GM19043 (cell line): ENCODE measurements at regions not wholly inside any gene's neighbourhood (a gene's known extent, or its start where the extent isn't known, plus 50 kb on each side); places are given as distances from the start of the nearest gene placed in this dataset.

Experiments
- ATAC-seq: cut with Tn5 transposase; IDR thresholded peaks from one replicate; pipeline ENCODE4 v1.9.1; 2021; ENCODE audit warnings: low read depth; ENCODE audit not compliant: unreplicated experiment

- ATAC-seq, result no peak
These were observed 846.3 kb downstream of the HACE1 start for GRCh38 chr6:104013312-104013971.

GRCh38 chr6:104010897-104011296 lies 848.8 kb downstream of the HACE1 start:
- ATAC-seq, result no peak

GRCh38 chr6:104003803-104004516 lies 855.8 kb downstream of the HACE1 start:
- ATAC-seq, result no peak

- ATAC-seq, result no peak
These were observed 864.1 kb downstream of the HACE1 start for GRCh38 chr6:103995571-103995970.

- no peak for ATAC-seq
These were observed 875.9 kb downstream of the HACE1 start for GRCh38 chr6:103983860-103984259.

- no peak for ATAC-seq
These were observed 876.7 kb downstream of the HACE1 start for GRCh38 chr6:103983011-103983410.

- no peak for ATAC-seq
These were observed 877.1 kb downstream of the HACE1 start for GRCh38 chr6:103982574-103982973.

GRCh38 chr6:103979308-103979707 lies 880.4 kb downstream of the HACE1 start:
- no peak for ATAC-seq

- ATAC-seq, result no peak
These were observed 922.3 kb downstream of the HACE1 start for GRCh38 chr6:103937389-103937788.

GRCh38 chr6:103925317-103925716 lies 934.4 kb downstream of the HACE1 start:
- ATAC-seq, result no peak

GRCh38 chr6:103910018-103910417 lies 949.7 kb downstream of the HACE1 start:
- ATAC-seq, result no peak

GRCh38 chr6:103908898-103909297 lies 950.8 kb downstream of the HACE1 start:
- no peak for ATAC-seq

- ATAC-seq, result no peak
These were observed 964.6 kb downstream of the HACE1 start for GRCh38 chr6:103895136-103895535.

- ATAC-seq, result no peak
These were observed 966.6 kb downstream of the HACE1 start for GRCh38 chr6:103893141-103893581.

GRCh38 chr6:103886951-103887350 lies 972.8 kb downstream of the HACE1 start:
- no peak for ATAC-seq

- ATAC-seq, result no peak
These were observed 974.3 kb downstream of the HACE1 start for GRCh38 chr6:103885446-103885845.

- ATAC-seq, result no peak
These were observed 979.9 kb downstream of the HACE1 start for GRCh38 chr6:103879800-103880199.

GRCh38 chr6:103875221-103875620 lies 984.5 kb downstream of the HACE1 start:
- ATAC-seq, result no peak

GRCh38 chr6:103874575-103874974 lies 985.1 kb downstream of the HACE1 start:
- ATAC-seq, result no peak

GRCh38 chr6:103872678-103873077 lies 987.0 kb downstream of the HACE1 start:
- no peak for ATAC-seq

- no peak for ATAC-seq
These were observed 987.5 kb downstream of the HACE1 start for GRCh38 chr6:103872233-103872632.

- no peak for ATAC-seq
These were observed 988.7 kb downstream of the HACE1 start for GRCh38 chr6:103870970-103871369.
